ENCODE measurements at regions not wholly inside any gene's neighbourhood (a gene's known extent, or its start where the extent isn't known, plus 50 kb on each side); places are given as distances from the start of the nearest gene placed in this dataset.

GRCh38 chr17:53314521-53314920 is 508.2 kb upstream of the KIF2B start:
- no peaks in the 10 kb centered on the region for H3K36me3 ChIP-seq (replicated peaks in 1 of 2; ENCODE audit: control insufficient read depth in 1 of 2, insufficient read depth in 2 of 2, low read length in 2 of 2)
- no peaks in the 10 kb centered on the region for H3K4me1 ChIP-seq (ENCODE audit: insufficient read depth, low read length)
- in situ Hi-C loops (cut with HindIII; ENCODE audit: extremely low pct_ligation_motif_present, low pct_unique_long_range_greater_than_20kb) (no loop called here), intact Hi-C loops (cut with micrococcal nuclease; ENCODE audit: unreplicated experiment) (no loop called here)
- H3K27me3 ChIP-seq (ENCODE audit: control insufficient read depth in 1 of 2, insufficient read depth in 2 of 2, low read length in 2 of 2), result no peaks in the 10 kb centered on the region
- no peak overlapping the region for H3K4me3 ChIP-seq (replicated peaks in 1 of 3; ENCODE audit: insufficient read depth in 1 of 3, low read depth in 2 of 3, low read length in 3 of 3)
- ATAC-seq (no peak), DNase-seq (ENCODE audit: low spot score) (no peak), FAIRE-seq (no peak)
- no peak overlapping the region for H2AFZ ChIP-seq (ENCODE audit: low read length)
- no TSS peak for BruUV-seq (replicated peaks)
- no peak overlapping the region for H3K4me2 ChIP-seq (ENCODE audit: low read depth, low read length)
- WGBS (ENCODE audit: low lambda C conversion rate), result 14% methylated on average over 3 of the region's 3 CpGs
- TF ChIP-seq TFDP2 (CRISPR knock-in tag; IDR thresholded peaks at IDR 0.05), result no peak
- TF ChIP-seq ISX (CRISPR knock-in tag; conservative IDR thresholded peaks at IDR 0.05), result no peak
- no peak for TF ChIP-seq GABPB1 (CRISPR knock-in tag; IDR thresholded peaks at IDR 0.05)
- TF ChIP-seq CREB3 (CRISPR knock-in tag; IDR thresholded peaks at IDR 0.05), result no peak
- TF ChIP-seq ZNF766 (CRISPR knock-in tag; IDR thresholded peaks at IDR 0.05; ENCODE audit: borderline replicate concordance), result no peak
- no peak for TF ChIP-seq KAT7 (CRISPR knock-in tag; IDR thresholded peaks at IDR 0.05; ENCODE audit: borderline replicate concordance)
- no peak for TF ChIP-seq CREBL2 (CRISPR knock-in tag; IDR thresholded peaks at IDR 0.05; ENCODE audit: borderline replicate concordance)
- TF ChIP-seq SIX1 (CRISPR knock-in tag; IDR thresholded peaks at IDR 0.05; ENCODE audit: borderline replicate concordance), result no peak
- TF ChIP-seq MXD1 (CRISPR knock-in tag; IDR thresholded peaks at IDR 0.05), result no peak
- TF ChIP-seq NFKB2 (CRISPR knock-in tag; IDR thresholded peaks at IDR 0.05; ENCODE audit: borderline replicate concordance), result no peak
- TF ChIP-seq SMAD3 (CRISPR knock-in tag; IDR thresholded peaks at IDR 0.05), result no peak
- no peak for TF ChIP-seq ZBED4 (CRISPR knock-in tag; IDR thresholded peaks at IDR 0.05; ENCODE audit: borderline replicate concordance)
- no peak for TF ChIP-seq AGO2 (optimal IDR thresholded peaks at IDR 0.05; ENCODE audit: low read depth, low read length)
- TF ChIP-seq ATF3 (CRISPR knock-in tag; IDR thresholded peaks at IDR 0.05), result no peak
- TF ChIP-seq THYN1 (CRISPR knock-in tag; IDR thresholded peaks at IDR 0.05; ENCODE audit: borderline replicate concordance, low read depth), result no peak
- no peak for TF ChIP-seq ZNF274 (CRISPR knock-in tag; IDR thresholded peaks at IDR 0.05)
- no peak for TF ChIP-seq ZBTB1 (CRISPR knock-in tag; IDR thresholded peaks at IDR 0.05; ENCODE audit: borderline replicate concordance)
- no peak for TF ChIP-seq ZNF460 (CRISPR knock-in tag; IDR thresholded peaks at IDR 0.05; ENCODE audit: borderline replicate concordance)
- no peaks in the 10 kb centered on the region for H4K20me1 ChIP-seq (ENCODE audit: insufficient read depth, low read length)
- no peak overlapping the region for H3K27ac ChIP-seq (ENCODE audit: extremely low read length, insufficient read depth, low read length)
- H3K9ac ChIP-seq (ENCODE audit: insufficient read depth, low read depth, low read length), result no peak overlapping the region
- ChIA-PET POLR2A (no interaction called here), CTCF (ENCODE audit: low intra/inter-chr PET ratio, low total read pairs) (no interaction called here)
- H3K9me3 ChIP-seq (ENCODE audit: low read length), result peaks cover 74% of the 10 kb centered on the region
- H3K79me2 ChIP-seq (ENCODE audit: insufficient read depth, low read length), result no peaks in the 10 kb centered on the region

All from HepG2 (cell line).